OCI-LY1 (cell line): ENCODE measurements at regions not wholly inside any gene's neighbourhood (a gene's known extent, or its start where the extent isn't known, plus 50 kb on each side); places are given as distances from the start of the nearest gene placed in this dataset.

ENCODE experiments used
- CTCF ChIP-seq: fragments of 200-600 bp; sonication (generic), shearing (Covaris generic); IDR thresholded peaks from 2 replicates; pipeline ENCODE4 v1.5.1; 2017; ENCODE audit warnings: mild to moderate bottlenecking, antibody characterized with exemption, low read length, moderate library complexity, mixed read lengths
- EZH2 ChIP-seq: fragments of 200-600 bp; sonication (generic), shearing (Covaris generic); IDR thresholded peaks from 2 replicates; pipeline ENCODE4 v1.8.0; 2017; ENCODE audit warnings: borderline replicate concordance, mixed run types, mild to moderate bottlenecking, antibody characterized with exemption, low read length, moderate library complexity, mixed read lengths

- no peak for TF ChIP-seq EZH2
- TF ChIP-seq CTCF, result no peak
These were observed 372.6 kb downstream of the ZEB2 start for GRCh38 chr2:144147356-144147755.
